ENCODE measurements at regions not wholly inside any gene's neighbourhood (a gene's known extent, or its start where the extent isn't known, plus 50 kb on each side); places are given as distances from the start of the nearest gene placed in this dataset.
"Not testable (repeated sequence)": the region's sequence is repeated elsewhere in the genome, so short reads cannot be mapped to it uniquely, and the experiment has no call there.

- DNase-seq (ENCODE audit: low read depth in 4 of 4, low spot score in 3 of 4) = no peak
These were observed 189.5 kb upstream of the UFM1 start for GRCh38 chr13:38160131-38160530.

GRCh38 chr13:38159710-38160109, 189.9 kb upstream of the UFM1 start:
- no peak for DNase-seq (ENCODE audit: low read depth in 4 of 4, low spot score in 3 of 4)

- no peak for DNase-seq (ENCODE audit: low read depth in 4 of 4, low spot score in 3 of 4)
These were observed 202.6 kb upstream of the UFM1 start for GRCh38 chr13:38147050-38147449.

- no peak for DNase-seq (ENCODE audit: low read depth in 4 of 4, low spot score in 3 of 4)
These were observed 207.9 kb upstream of the UFM1 start for GRCh38 chr13:38141792-38142191.

GRCh38 chr13:38135592-38135991, 214.1 kb upstream of the UFM1 start:
- DNase-seq (ENCODE audit: low read depth in 4 of 4, low spot score in 3 of 4) = no peak

GRCh38 chr13:38121267-38121666, 228.4 kb upstream of the UFM1 start:
- DNase-seq (ENCODE audit: low read depth in 4 of 4, low spot score in 3 of 4) = no peak

GRCh38 chr13:38103851-38104250, 234.3 kb upstream of the TRPC4 start:
- no peak for DNase-seq (ENCODE audit: low read depth in 4 of 4, low spot score in 3 of 4)

GRCh38 chr13:38099751-38100150, 230.2 kb upstream of the TRPC4 start:
- DNase-seq (ENCODE audit: low read depth in 4 of 4, low spot score in 3 of 4) = no peak

- no peak for DNase-seq (ENCODE audit: low read depth in 4 of 4, low spot score in 3 of 4)
These were observed 223.9 kb upstream of the TRPC4 start for GRCh38 chr13:38093425-38093824.

GRCh38 chr13:38090913-38091312, 221.3 kb upstream of the TRPC4 start:
- no peak for DNase-seq (ENCODE audit: low read depth in 4 of 4, low spot score in 3 of 4)

GRCh38 chr13:38086721-38087120, 217.1 kb upstream of the TRPC4 start:
- DNase-seq (ENCODE audit: low read depth in 4 of 4, low spot score in 3 of 4) = no peak

GRCh38 chr13:38086013-38086412, 216.4 kb upstream of the TRPC4 start:
- no peak for DNase-seq (ENCODE audit: low read depth in 4 of 4, low spot score in 3 of 4)

- DNase-seq (ENCODE audit: low read depth in 4 of 4, low spot score in 3 of 4) = no peak
These were observed 204.4 kb upstream of the TRPC4 start for GRCh38 chr13:38073931-38074330.

GRCh38 chr13:38072696-38073095, 203.1 kb upstream of the TRPC4 start:
- no peak for DNase-seq (ENCODE audit: low read depth in 4 of 4, low spot score in 3 of 4)

GRCh38 chr13:38071340-38071739, 201.8 kb upstream of the TRPC4 start:
- DNase-seq (ENCODE audit: low read depth in 4 of 4, low spot score in 3 of 4) = not testable (repeated sequence)

- no peak for DNase-seq (ENCODE audit: low read depth in 4 of 4, low spot score in 3 of 4)
These were observed 184.3 kb upstream of the TRPC4 start for GRCh38 chr13:38053896-38054295.

GRCh38 chr13:38046049-38046376, 176.4 kb upstream of the TRPC4 start:
- no peak for DNase-seq (ENCODE audit: low read depth in 4 of 4, low spot score in 3 of 4)

- no peak for DNase-seq (ENCODE audit: low read depth in 4 of 4, low spot score in 3 of 4)
These were observed 175.9 kb upstream of the TRPC4 start for GRCh38 chr13:38045278-38046048.

GRCh38 chr13:38044067-38044466, 174.5 kb upstream of the TRPC4 start:
- DNase-seq (ENCODE audit: low read depth in 4 of 4, low spot score in 3 of 4) = no peak

- DNase-seq (ENCODE audit: low read depth in 4 of 4, low spot score in 3 of 4) = no peak
These were observed 173.2 kb upstream of the TRPC4 start for GRCh38 chr13:38042771-38043170.

GRCh38 chr13:38024431-38024830, 154.9 kb upstream of the TRPC4 start:
- no peak for DNase-seq (ENCODE audit: low read depth in 4 of 4, low spot score in 3 of 4)

- no peak for DNase-seq (ENCODE audit: low read depth in 4 of 4, low spot score in 3 of 4)
These were observed 147.7 kb upstream of the TRPC4 start for GRCh38 chr13:38017320-38017719.

- DNase-seq (ENCODE audit: low read depth in 4 of 4, low spot score in 3 of 4) = no peak
These were observed 144.1 kb upstream of the TRPC4 start for GRCh38 chr13:38013676-38014075.

Measured in right renal pelvis (tissue), 4 donors.